ENCODE measurements at regions not wholly inside any gene's neighbourhood (a gene's known extent, or its start where the extent isn't known, plus 50 kb on each side); places are given as distances from the start of the nearest gene placed in this dataset.

DNA sequence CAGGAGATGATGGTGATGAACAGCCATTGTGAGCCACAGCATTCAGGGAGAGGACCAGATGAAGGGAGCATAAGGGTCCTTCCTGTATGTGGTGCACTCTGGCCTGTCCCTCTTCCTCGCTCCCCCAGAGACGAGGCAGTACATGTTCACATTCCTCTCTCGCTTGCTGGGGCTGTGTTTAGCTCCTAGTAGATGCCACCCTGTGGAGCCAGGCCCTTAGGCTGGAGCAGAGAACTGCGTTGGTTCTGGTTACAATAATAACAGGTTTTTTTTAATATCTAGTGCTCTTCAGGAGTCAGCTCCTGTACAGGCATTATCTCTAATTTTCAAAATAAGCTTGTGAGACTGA lies 171.1 kb upstream of the MYT1L start:
- TF ChIP-seq, protein P1, sequence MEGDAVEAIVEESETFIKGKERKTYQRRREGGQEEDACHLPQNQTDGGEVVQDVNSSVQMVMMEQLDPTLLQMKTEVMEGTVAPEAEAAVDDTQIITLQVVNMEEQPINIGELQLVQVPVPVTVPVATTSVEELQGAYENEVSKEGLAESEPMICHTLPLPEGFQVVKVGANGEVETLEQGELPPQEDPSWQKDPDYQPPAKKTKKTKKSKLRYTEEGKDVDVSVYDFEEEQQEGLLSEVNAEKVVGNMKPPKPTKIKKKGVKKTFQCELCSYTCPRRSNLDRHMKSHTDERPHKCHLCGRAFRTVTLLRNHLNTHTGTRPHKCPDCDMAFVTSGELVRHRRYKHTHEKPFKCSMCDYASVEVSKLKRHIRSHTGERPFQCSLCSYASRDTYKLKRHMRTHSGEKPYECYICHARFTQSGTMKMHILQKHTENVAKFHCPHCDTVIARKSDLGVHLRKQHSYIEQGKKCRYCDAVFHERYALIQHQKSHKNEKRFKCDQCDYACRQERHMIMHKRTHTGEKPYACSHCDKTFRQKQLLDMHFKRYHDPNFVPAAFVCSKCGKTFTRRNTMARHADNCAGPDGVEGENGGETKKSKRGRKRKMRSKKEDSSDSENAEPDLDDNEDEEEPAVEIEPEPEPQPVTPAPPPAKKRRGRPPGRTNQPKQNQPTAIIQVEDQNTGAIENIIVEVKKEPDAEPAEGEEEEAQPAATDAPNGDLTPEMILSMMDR (IDR thresholded peaks at IDR 0.05): no peak
- TF ChIP-seq POLR2A (IDR thresholded peaks at IDR 0.05): no peak
